Liver (tissue), 8 donors: ENCODE measurements at regions not wholly inside any gene's neighbourhood (a gene's known extent, or its start where the extent isn't known, plus 50 kb on each side); places are given as distances from the start of the nearest gene placed in this dataset.
A peak's percentile ranks its signal among the peaks of the same experiment; 100 is the strongest.

Experiments
- DNase-seq: peaks from one replicate; pipeline ENCODE4 v3.0.0-alpha.2; 2017; ENCODE audit warnings: low spot score
- H3K27ac ChIP-seq, 2 donors: one replicate each; pipeline ENCODE4 v1.7.0; 2013; ENCODE audit warnings: inconsistent platforms in 2 of 2, low read length in 2 of 2, control low read depth in 1 of 2, low read depth in 1 of 2, mild to moderate bottlenecking in 1 of 2
- H3K27me3 ChIP-seq, 4 donors: one replicate each; pipeline versions ENCODE4 v1.6.1 to v1.7.0; 2013; ENCODE audit warnings: low read length in 3 of 4, inconsistent platforms in 1 of 4, mild to moderate bottlenecking in 1 of 4, moderate library complexity in 1 of 4; ENCODE audit not compliant: control insufficient read depth in 4 of 4, insufficient read depth in 4 of 4
- H3K36me3 ChIP-seq, 4 donors: one replicate each; pipeline versions ENCODE4 v1.6.1 to v1.7.0; 2013; ENCODE audit warnings: low read length in 3 of 4, mild to moderate bottlenecking in 3 of 4, low read depth in 1 of 4, moderate library complexity in 1 of 4; ENCODE audit not compliant: control insufficient read depth in 4 of 4, insufficient read depth in 3 of 4
- H3K4me1 ChIP-seq, 4 donors: one replicate each; pipeline versions ENCODE4 v1.6.1 to v1.7.0; 2013; ENCODE audit warnings: low read length in 3 of 4, mild to moderate bottlenecking in 3 of 4, moderate library complexity in 1 of 4; ENCODE audit not compliant: control insufficient read depth in 4 of 4, insufficient read depth in 4 of 4
- H3K4me3 ChIP-seq, 3 donors: one replicate each; pipeline versions ENCODE4 v1.6.1 to v1.7.0; 2013; ENCODE audit warnings: low read length in 3 of 3, control low read depth in 1 of 3, low read depth in 1 of 3, mild to moderate bottlenecking in 1 of 3
- H3K9ac ChIP-seq, 2 donors: one replicate each; pipeline ENCODE4 v1.7.0; 2013; ENCODE audit warnings: low read length in 2 of 2, mild to moderate bottlenecking in 2 of 2, moderate library complexity in 2 of 2, control low read depth in 1 of 2, low read depth in 1 of 2
- H3K9me3 ChIP-seq, 4 donors: one replicate each; pipeline versions ENCODE4 v1.6.1 to v1.7.0; 2013; ENCODE audit warnings: low read length in 3 of 4; ENCODE audit not compliant: control insufficient read depth in 4 of 4
- ATF3 ChIP-seq: IDR thresholded peaks from 2 replicates; pipeline ENCODE4 v1.6.1; 2016; ENCODE audit warnings: antibody characterized with exemption
- EGR1 ChIP-seq, 2 donors: IDR thresholded peaks; 2 replicates each; pipeline ENCODE4 v1.6.1; 2016 to 2018; ENCODE audit warnings: antibody characterized with exemption in 2 of 2, low read depth in 2 of 2
- FOXA1 ChIP-seq: IDR thresholded peaks from 2 replicates; pipeline ENCODE4 v1.6.1; 2016; ENCODE audit warnings: antibody characterized with exemption
- FOXA2 ChIP-seq: IDR thresholded peaks from 2 replicates; pipeline ENCODE4 v1.6.1; 2016; ENCODE audit warnings: antibody characterized with exemption
- GABPA ChIP-seq, 2 donors: IDR thresholded peaks in 1 of 2; conservative IDR thresholded peaks in 1 of 2; 2 replicates each; pipeline ENCODE4 v1.6.1; 2016; ENCODE audit warnings: antibody characterized with exemption in 2 of 2, mild to moderate bottlenecking in 1 of 2, moderate library complexity in 1 of 2
- HNF4A ChIP-seq, 2 donors: conservative IDR thresholded peaks; 2 replicates each; pipeline ENCODE4 v1.6.1; 2016; ENCODE audit warnings: antibody characterized with exemption in 2 of 2, mild to moderate bottlenecking in 2 of 2
- HNF4G ChIP-seq: IDR thresholded peaks from 2 replicates; pipeline ENCODE4 v1.6.1; 2016; ENCODE audit warnings: antibody characterized with exemption
- JUND ChIP-seq, 2 donors: IDR thresholded peaks; 2 replicates each; pipeline ENCODE4 v1.6.1; 2016; ENCODE audit warnings: antibody characterized with exemption in 2 of 2
- MAX ChIP-seq: IDR thresholded peaks from 2 replicates; pipeline ENCODE4 v1.6.1; 2016; ENCODE audit warnings: antibody characterized with exemption
- NR2F2 ChIP-seq: IDR thresholded peaks from 2 replicates; pipeline ENCODE4 v1.6.1; 2016; ENCODE audit warnings: antibody characterized with exemption
- RAD21 ChIP-seq, 2 donors: IDR thresholded peaks; 2 replicates each; pipeline ENCODE4 v1.6.1; 2016; ENCODE audit warnings: antibody characterized with exemption in 2 of 2, mild to moderate bottlenecking in 2 of 2
- RXRA ChIP-seq, 2 donors: IDR thresholded peaks; 2 replicates each; pipeline ENCODE4 v1.6.1; 2017 to 2018; ENCODE audit warnings: antibody characterized with exemption in 2 of 2, mild to moderate bottlenecking in 1 of 2
- SP1 ChIP-seq: IDR thresholded peaks from 2 replicates; pipeline ENCODE4 v1.6.1; 2018; ENCODE audit warnings: antibody characterized with exemption, mild to moderate bottlenecking
- TAF1 ChIP-seq: conservative IDR thresholded peaks from 2 replicates; pipeline ENCODE4 v1.6.1; 2016; ENCODE audit warnings: antibody characterized with exemption, mild to moderate bottlenecking
- YY1 ChIP-seq: IDR thresholded peaks from 2 replicates; pipeline ENCODE4 v1.6.1; 2016; ENCODE audit warnings: antibody characterized with exemption, mild to moderate bottlenecking
- ZBTB33 ChIP-seq: IDR thresholded peaks from 2 replicates; pipeline ENCODE4 v1.6.1; 2016; ENCODE audit warnings: antibody characterized with exemption
- WGBS: extraction: QIAGEN DNeasy Blood & Tissue Kit; methylation state at CpG from one replicate; pipeline ENCODE4 v1.1.7; 2013; 5-methylcytosine and 5-hydroxymethylcytosine counted together
- TF ChIP-seq, protein P1 (sequence below): IDR thresholded peaks from 2 replicates; pipeline ENCODE4 v1.6.1; 2016; ENCODE audit warnings: antibody characterized with exemption, mild to moderate bottlenecking
- TF ChIP-seq, protein P2 (sequence below): fragments of 150-350 bp; IDR thresholded peaks from 2 replicates; pipeline ENCODE4 v1.5.1; 2017; ENCODE audit warnings: improper control_type of control experiment, low read depth, low read length; ENCODE audit not compliant: missing input control
- donor health status: healthy.
- donor health status: healthy.
- donor health status: healthy.
- donor health status: healthy.
- donor health status: healthy.

DNA sequence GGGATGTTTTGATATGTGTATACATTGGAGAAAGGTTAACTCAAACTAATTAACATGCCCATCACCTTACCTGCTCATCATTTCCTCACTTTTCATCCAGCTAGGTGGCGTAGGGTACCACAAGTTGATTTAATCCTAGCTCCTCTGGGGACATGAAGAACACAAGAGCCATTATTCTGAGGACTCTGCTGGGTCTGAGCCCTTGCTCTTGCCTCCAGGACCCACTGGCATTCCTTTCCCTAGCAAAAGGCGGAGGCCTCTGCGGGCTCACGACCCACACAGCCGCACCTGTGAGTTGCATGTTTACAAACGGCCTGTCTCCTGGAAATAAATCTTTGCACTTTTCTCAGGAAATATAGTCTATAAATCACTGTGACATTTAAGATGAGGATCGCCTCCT, 871.9 kb downstream of the TBC1D22A start:
- H3K27ac ChIP-seq, result no peak overlapping the region
- H3K4me1 ChIP-seq, result no peaks in the 10 kb centered on the region
- H3K4me3 ChIP-seq, result no peak overlapping the region
- DNase-seq, result peak; percentile 4
- 64% methylated on average over 7 of the region's 7 CpGs for WGBS
- no peaks in the 10 kb centered on the region for H3K36me3 ChIP-seq
- peaks cover 0 to 13% (median 8%) of the 10 kb centered on the region in 4 donors for H3K9me3 ChIP-seq
- TF ChIP-seq EGR1 (IDR thresholded peaks at IDR 0.05; ENCODE audit: low read depth in 2 of 2) (no peak), RXRA (IDR thresholded peaks at IDR 0.05) (no peak), YY1 (no peak), TAF1 (no peak), FOXA2 (no peak), NR2F2 (no peak), ZBTB33 (no peak), HNF4G (no peak), MAX (no peak), RAD21 (IDR thresholded peaks at IDR 0.05) (no peak), JUND (IDR thresholded peaks at IDR 0.05) (no peak), HNF4A (conservative IDR thresholded peaks at IDR 0.05) (no peak), GABPA (IDR thresholded peaks at IDR 0.05 in 1 of 2, conservative IDR thresholded peaks at IDR 0.05 in 1 of 2) (no peak), FOXA1 (no peak), SP1 (no peak), ATF3 (no peak)
- TF ChIP-seq, protein P1, sequence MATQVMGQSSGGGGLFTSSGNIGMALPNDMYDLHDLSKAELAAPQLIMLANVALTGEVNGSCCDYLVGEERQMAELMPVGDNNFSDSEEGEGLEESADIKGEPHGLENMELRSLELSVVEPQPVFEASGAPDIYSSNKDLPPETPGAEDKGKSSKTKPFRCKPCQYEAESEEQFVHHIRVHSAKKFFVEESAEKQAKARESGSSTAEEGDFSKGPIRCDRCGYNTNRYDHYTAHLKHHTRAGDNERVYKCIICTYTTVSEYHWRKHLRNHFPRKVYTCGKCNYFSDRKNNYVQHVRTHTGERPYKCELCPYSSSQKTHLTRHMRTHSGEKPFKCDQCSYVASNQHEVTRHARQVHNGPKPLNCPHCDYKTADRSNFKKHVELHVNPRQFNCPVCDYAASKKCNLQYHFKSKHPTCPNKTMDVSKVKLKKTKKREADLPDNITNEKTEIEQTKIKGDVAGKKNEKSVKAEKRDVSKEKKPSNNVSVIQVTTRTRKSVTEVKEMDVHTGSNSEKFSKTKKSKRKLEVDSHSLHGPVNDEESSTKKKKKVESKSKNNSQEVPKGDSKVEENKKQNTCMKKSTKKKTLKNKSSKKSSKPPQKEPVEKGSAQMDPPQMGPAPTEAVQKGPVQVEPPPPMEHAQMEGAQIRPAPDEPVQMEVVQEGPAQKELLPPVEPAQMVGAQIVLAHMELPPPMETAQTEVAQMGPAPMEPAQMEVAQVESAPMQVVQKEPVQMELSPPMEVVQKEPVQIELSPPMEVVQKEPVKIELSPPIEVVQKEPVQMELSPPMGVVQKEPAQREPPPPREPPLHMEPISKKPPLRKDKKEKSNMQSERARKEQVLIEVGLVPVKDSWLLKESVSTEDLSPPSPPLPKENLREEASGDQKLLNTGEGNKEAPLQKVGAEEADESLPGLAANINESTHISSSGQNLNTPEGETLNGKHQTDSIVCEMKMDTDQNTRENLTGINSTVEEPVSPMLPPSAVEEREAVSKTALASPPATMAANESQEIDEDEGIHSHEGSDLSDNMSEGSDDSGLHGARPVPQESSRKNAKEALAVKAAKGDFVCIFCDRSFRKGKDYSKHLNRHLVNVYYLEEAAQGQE, result no peak
- TF ChIP-seq, protein P2, sequence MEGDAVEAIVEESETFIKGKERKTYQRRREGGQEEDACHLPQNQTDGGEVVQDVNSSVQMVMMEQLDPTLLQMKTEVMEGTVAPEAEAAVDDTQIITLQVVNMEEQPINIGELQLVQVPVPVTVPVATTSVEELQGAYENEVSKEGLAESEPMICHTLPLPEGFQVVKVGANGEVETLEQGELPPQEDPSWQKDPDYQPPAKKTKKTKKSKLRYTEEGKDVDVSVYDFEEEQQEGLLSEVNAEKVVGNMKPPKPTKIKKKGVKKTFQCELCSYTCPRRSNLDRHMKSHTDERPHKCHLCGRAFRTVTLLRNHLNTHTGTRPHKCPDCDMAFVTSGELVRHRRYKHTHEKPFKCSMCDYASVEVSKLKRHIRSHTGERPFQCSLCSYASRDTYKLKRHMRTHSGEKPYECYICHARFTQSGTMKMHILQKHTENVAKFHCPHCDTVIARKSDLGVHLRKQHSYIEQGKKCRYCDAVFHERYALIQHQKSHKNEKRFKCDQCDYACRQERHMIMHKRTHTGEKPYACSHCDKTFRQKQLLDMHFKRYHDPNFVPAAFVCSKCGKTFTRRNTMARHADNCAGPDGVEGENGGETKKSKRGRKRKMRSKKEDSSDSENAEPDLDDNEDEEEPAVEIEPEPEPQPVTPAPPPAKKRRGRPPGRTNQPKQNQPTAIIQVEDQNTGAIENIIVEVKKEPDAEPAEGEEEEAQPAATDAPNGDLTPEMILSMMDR, result no peak
- H3K27me3 ChIP-seq, result peaks cover 0 to 3% (median 1%) of the 10 kb centered on the region in 4 donors
- H3K9ac ChIP-seq, result no peak overlapping the region

DNA sequence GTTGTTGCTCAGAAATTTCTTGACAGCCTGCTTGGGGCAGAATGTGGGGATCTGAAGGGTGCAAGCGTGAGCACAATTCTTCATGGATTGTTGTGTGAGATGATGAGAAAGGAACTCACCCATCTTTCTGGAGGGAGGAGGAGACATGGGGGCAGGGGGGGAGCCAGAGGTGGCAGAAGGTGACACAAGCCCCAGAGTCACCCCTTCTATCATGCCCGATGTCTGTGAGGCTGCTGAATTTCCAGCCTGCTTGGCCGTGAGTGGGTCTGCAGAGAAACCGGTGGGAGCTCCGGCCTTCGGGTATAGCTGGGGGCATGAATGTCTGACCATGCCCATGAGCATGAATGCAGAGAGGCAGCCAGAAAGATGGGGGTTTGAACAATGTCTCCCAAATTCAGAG, 870.7 kb downstream of the TBC1D22A start:
- no peak overlapping the region for H3K27ac ChIP-seq
- WGBS, result 88% methylated on average over 6 of the region's 6 CpGs
- no peaks in the 10 kb centered on the region for H3K4me1 ChIP-seq
- peak; percentile 19 for DNase-seq
- H3K4me3 ChIP-seq, result no peak overlapping the region
- peaks cover 0 to 5% (median 0%) of the 10 kb centered on the region in 4 donors for H3K27me3 ChIP-seq
- H3K9ac ChIP-seq, result no peak overlapping the region
- H3K9me3 ChIP-seq, result peaks cover 0 to 8% (median 5%) of the 10 kb centered on the region in 4 donors
- H3K36me3 ChIP-seq, result no peaks in the 10 kb centered on the region
- TF ChIP-seq RXRA (IDR thresholded peaks at IDR 0.05) (no peak), GABPA (IDR thresholded peaks at IDR 0.05 in 1 of 2, conservative IDR thresholded peaks at IDR 0.05 in 1 of 2) (no peak), YY1 (no peak), FOXA1 (no peak), JUND (IDR thresholded peaks at IDR 0.05) (no peak), HNF4A (conservative IDR thresholded peaks at IDR 0.05) (no peak), ZBTB33 (no peak), ATF3 (no peak), MAX (no peak), TAF1 (no peak)
- TF ChIP-seq, protein P1, result no peak
